Neural cell (in vitro differentiated cells): ENCODE measurements at regions not wholly inside any gene's neighbourhood (a gene's known extent, or its start where the extent isn't known, plus 50 kb on each side); places are given as distances from the start of the nearest gene placed in this dataset.

Experiments
- H2AFZ ChIP-seq: fragments of 200-600, 300-800 bp; sonication (generic), shearing (Covaris generic); 2 replicates; pipeline ENCODE4 v1.6.0; 2014; ENCODE audit warnings: low read depth, mild to moderate bottlenecking, antibody characterized with exemption, low read length, moderate library complexity
- H3F3A ChIP-seq: fragments of 200-600 bp; shearing (Covaris generic); 2 replicates; pipeline ENCODE4 v1.6.1; 2016; ENCODE audit warnings: mild to moderate bottlenecking, moderate library complexity, mixed read lengths, antibody characterized with exemption, low read length; ENCODE audit not compliant: insufficient read depth, poor library complexity, severe bottlenecking
- H3K27ac ChIP-seq: fragments of 200-600, 300-800 bp; sonication (generic), shearing (Covaris generic); 2 replicates; pipeline ENCODE4 v1.5.1; 2014; ENCODE audit warnings: mild to moderate bottlenecking, low read length, moderate library complexity
- H3K27me3 ChIP-seq: fragments of 300-800, 200-600 bp; sonication (generic), shearing (Covaris generic); 2 replicates; pipeline ENCODE4 v1.6.0; 2014; ENCODE audit warnings: mild to moderate bottlenecking, low read depth, low read length, moderate library complexity; ENCODE audit not compliant: insufficient read depth
- H3K36me3 ChIP-seq: fragments of 300-800, 200-600 bp; sonication (generic), shearing (Covaris generic); 2 replicates; pipeline ENCODE4 v1.5.1; 2014; ENCODE audit warnings: mild to moderate bottlenecking, antibody characterized with exemption, low read length, moderate library complexity; ENCODE audit not compliant: insufficient read depth
- H3K4me2 ChIP-seq: fragments of 300-800, 200-600 bp; sonication (generic), shearing (Covaris generic); 2 replicates; pipeline ENCODE4 v1.6.0; 2014; ENCODE audit warnings: mild to moderate bottlenecking, low read length
- H3K4me3 ChIP-seq: fragments of 300-800, 200-600 bp; sonication (generic), shearing (Covaris generic); 2 replicates; pipeline ENCODE4 v1.5.1; 2014; ENCODE audit warnings: mild to moderate bottlenecking, low read length, moderate library complexity
- H3K79me2 ChIP-seq: fragments of 200-600 bp; shearing (Covaris generic); replicated peaks from 2 replicates; pipeline ENCODE4 v1.6.0; 2014; ENCODE audit warnings: mild to moderate bottlenecking, low read length, moderate library complexity; ENCODE audit not compliant: insufficient read depth
- H3K9ac ChIP-seq: fragments of 300-800, 200-600 bp; sonication (generic), shearing (Covaris generic); 2 replicates; pipeline ENCODE4 v1.6.1; 2016; ENCODE audit warnings: mild to moderate bottlenecking, low read length, mixed read lengths
- H3K9me2 ChIP-seq: fragments of 200-600 bp; shearing (Covaris generic); 2 replicates; pipeline ENCODE4 v1.6.1; 2016; ENCODE audit warnings: mild to moderate bottlenecking, low read length, mixed read lengths; ENCODE audit not compliant: insufficient read depth
- H3K9me3 ChIP-seq: fragments of 200-600, 300-800 bp; sonication (generic), shearing (Covaris generic); 2 replicates; pipeline ENCODE4 v1.6.1; 2016; ENCODE audit warnings: mild to moderate bottlenecking, mixed run types, low read length, moderate library complexity, mixed read lengths
- H4K20me1 ChIP-seq: fragments of 200-600 bp; shearing (Covaris generic); 2 replicates; pipeline ENCODE4 v1.6.1; 2016; ENCODE audit warnings: mild to moderate bottlenecking, mixed run types; ENCODE audit not compliant: insufficient read depth
- CTCF ChIP-seq: fragments of 450-650 bp; IDR thresholded peaks from 2 replicates; pipeline ENCODE4 v1.5.1; 2014; ENCODE audit warnings: antibody characterized with exemption, mild to moderate bottlenecking, moderate library complexity; ENCODE audit not compliant: poor library complexity, severe bottlenecking
- EP300 ChIP-seq: fragments of 450-650 bp; conservative IDR thresholded peaks from 2 replicates; pipeline ENCODE4 v1.6.1; 2014; ENCODE audit warnings: antibody characterized with exemption, mild to moderate bottlenecking, moderate library complexity; ENCODE audit not compliant: poor library complexity, severe bottlenecking
- EZH2 ChIP-seq: fragments of 200-600, 300-800 bp; shearing (Covaris generic), sonication (generic); IDR thresholded peaks from 2 replicates; pipeline ENCODE4 v1.6.1; 2014; ENCODE audit warnings: antibody characterized with exemption, low read length, borderline replicate concordance, mild to moderate bottlenecking; ENCODE audit not compliant: insufficient read depth, poor library complexity, severe bottlenecking
- MXI1 ChIP-seq: fragments of 450-650 bp; conservative IDR thresholded peaks from 2 replicates; pipeline ENCODE4 v1.6.1; 2014; ENCODE audit warnings: antibody characterized with exemption, mild to moderate bottlenecking; ENCODE audit not compliant: poor library complexity, severe bottlenecking
- POLR2AphosphoS5 ChIP-seq: IDR thresholded peaks from 2 replicates; pipeline ENCODE4 v1.6.1; 2012
- RAD21 ChIP-seq: fragments of 450-650 bp; conservative IDR thresholded peaks from 2 replicates; pipeline ENCODE4 v1.6.1; 2014; ENCODE audit warnings: antibody characterized with exemption, mild to moderate bottlenecking, moderate library complexity
- REST ChIP-seq: IDR thresholded peaks from 2 replicates; pipeline ENCODE4 v1.6.1; 2012; ENCODE audit warnings: borderline replicate concordance
- SMC3 ChIP-seq: fragments of 450-650 bp; conservative IDR thresholded peaks from 2 replicates; pipeline ENCODE4 v1.6.1; 2014; ENCODE audit warnings: antibody characterized with exemption, mild to moderate bottlenecking, moderate library complexity; ENCODE audit not compliant: poor library complexity
- TAF1 ChIP-seq: IDR thresholded peaks from 2 replicates; pipeline ENCODE4 v1.6.1; 2012; ENCODE audit warnings: low read depth

GRCh38 chr1:193308438-193308837 lies 122.0 kb upstream of the B3GALT2 start:
- Histone ChIP-seq H3K36me3 (no peaks in the 10 kb centered on the region), H3K27me3 (no peaks in the 10 kb centered on the region), H3K4me3 (no peak overlapping the region), H3F3A (no peaks in the 10 kb centered on the region), H3K27ac (no peak overlapping the region), H2AFZ (no peak overlapping the region), H4K20me1 (no peaks in the 10 kb centered on the region), H3K9me3 (no peaks in the 10 kb centered on the region), H3K9ac (no peak overlapping the region), H3K4me2 (no peak overlapping the region), H3K79me2 (no peaks in the 10 kb centered on the region), H3K9me2 (no peaks in the 10 kb centered on the region)
- no peak for TF ChIP-seq POLR2AphosphoS5
- no peak for TF ChIP-seq EZH2
- TF ChIP-seq EP300: no peak
- TF ChIP-seq CTCF: no peak
- no peak for TF ChIP-seq RAD21
- no peak for TF ChIP-seq TAF1
- TF ChIP-seq REST: no peak
- no peak for TF ChIP-seq SMC3
- no peak for TF ChIP-seq MXI1

GRCh38 chr1:193306430-193306829 lies 120.0 kb upstream of the B3GALT2 start:
- Histone ChIP-seq H3K36me3 (no peaks in the 10 kb centered on the region), H3K9me3 (no peaks in the 10 kb centered on the region), H4K20me1 (no peaks in the 10 kb centered on the region), H3K9me2 (no peaks in the 10 kb centered on the region), H3K79me2 (no peaks in the 10 kb centered on the region), H3K27me3 (no peaks in the 10 kb centered on the region), H3K9ac (no peak overlapping the region), H2AFZ (no peak overlapping the region), H3K27ac (no peak overlapping the region), H3K4me2 (no peak overlapping the region), H3K4me3 (no peak overlapping the region), H3F3A (no peaks in the 10 kb centered on the region)
- TF ChIP-seq EP300 (no peak), POLR2AphosphoS5 (no peak), RAD21 (no peak), SMC3 (no peak), CTCF (no peak), TAF1 (no peak), MXI1 (no peak), EZH2 (no peak), REST (no peak)
